ENCODE measurements at regions not wholly inside any gene's neighbourhood (a gene's known extent, or its start where the extent isn't known, plus 50 kb on each side); places are given as distances from the start of the nearest gene placed in this dataset.

DNA sequence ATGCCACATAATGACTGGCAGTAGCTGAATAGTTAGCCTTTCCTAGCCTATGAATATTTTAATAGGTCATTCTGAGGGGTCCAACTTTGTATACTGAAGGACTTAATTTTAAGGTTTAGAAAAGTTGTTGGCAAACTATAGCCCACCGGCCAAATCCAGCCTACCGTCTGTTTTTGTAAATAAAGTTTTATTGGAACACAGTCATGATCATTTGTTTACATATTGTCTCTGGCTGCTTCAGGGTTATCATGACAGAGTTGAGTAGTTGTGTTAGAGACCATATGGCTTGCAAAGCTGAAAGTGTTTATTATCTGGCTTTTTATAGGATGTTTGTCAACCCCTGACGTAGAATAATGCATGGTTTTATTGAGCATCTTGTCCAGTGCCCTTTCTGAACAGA is 73.4 kb downstream of the NTMT2 start:
- H3K27me3 ChIP-seq = no peaks in the 10 kb centered on the region
- no peak for TF ChIP-seq POLR2A (IDR thresholded peaks at IDR 0.05)
- no peak for TF ChIP-seq CTCF (IDR thresholded peaks at IDR 0.05)
- no peak overlapping the region for H3K4me3 ChIP-seq
- DNase-seq = no peak
- no peak overlapping the region for H3K27ac ChIP-seq
- H3K36me3 ChIP-seq = no peaks in the 10 kb centered on the region
- no peaks in the 10 kb centered on the region for H3K4me1 ChIP-seq
- H3K9me3 ChIP-seq = no peaks in the 10 kb centered on the region

GRCh38 chr1:170221031-170221430 is 75.3 kb downstream of the NTMT2 start:
- DNase-seq = no peak
- TF ChIP-seq CTCF (IDR thresholded peaks at IDR 0.05) (no peak), POLR2A (IDR thresholded peaks at IDR 0.05) (no peak)
- H3K36me3 ChIP-seq = no peaks in the 10 kb centered on the region
- H3K4me1 ChIP-seq = no peaks in the 10 kb centered on the region
- H3K9me3 ChIP-seq = no peaks in the 10 kb centered on the region
- H3K27ac ChIP-seq = no peak overlapping the region
- H3K4me3 ChIP-seq = no peak overlapping the region
- H3K27me3 ChIP-seq = no peaks in the 10 kb centered on the region

- no peak for TF ChIP-seq POLR2A (IDR thresholded peaks at IDR 0.05)
- no peak for TF ChIP-seq CTCF (IDR thresholded peaks at IDR 0.05)
- H3K27me3 ChIP-seq = no peaks in the 10 kb centered on the region
- H3K27ac ChIP-seq = no peak overlapping the region
- no peaks in the 10 kb centered on the region for H3K36me3 ChIP-seq
- no peaks in the 10 kb centered on the region for H3K4me1 ChIP-seq
- DNase-seq = no peak
- H3K4me3 ChIP-seq = no peak overlapping the region
- no peaks in the 10 kb centered on the region for H3K9me3 ChIP-seq
These were observed 75.7 kb downstream of the NTMT2 start for GRCh38 chr1:170221495-170221894.

DNA sequence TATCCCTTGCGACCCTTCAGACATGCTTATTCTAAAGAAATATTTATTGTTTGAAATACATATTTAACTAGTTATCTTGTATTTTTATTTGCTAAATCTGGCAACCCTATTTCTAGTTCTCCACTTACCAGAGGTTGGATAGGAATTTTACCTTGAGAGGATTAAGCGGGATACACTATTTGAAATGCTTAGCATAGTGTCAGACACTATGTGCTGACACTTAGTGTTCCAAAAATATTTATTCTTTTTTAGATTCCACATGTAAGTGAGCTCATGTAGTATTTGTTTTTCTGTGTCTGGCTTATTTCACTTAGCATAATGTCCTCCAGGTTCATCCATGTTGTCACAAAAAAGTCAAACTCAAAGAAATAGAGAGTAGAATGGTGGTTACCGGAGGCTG is 78.7 kb downstream of the NTMT2 start:
- Histone ChIP-seq H3K4me1 (no peaks in the 10 kb centered on the region), H3K9me3 (no peaks in the 10 kb centered on the region), H3K36me3 (no peaks in the 10 kb centered on the region), H3K4me3 (no peak overlapping the region), H3K27me3 (no peaks in the 10 kb centered on the region), H3K27ac (no peak overlapping the region)
- DNase-seq = no peak
- TF ChIP-seq CTCF (IDR thresholded peaks at IDR 0.05) (no peak), POLR2A (IDR thresholded peaks at IDR 0.05) (no peak)

DNA sequence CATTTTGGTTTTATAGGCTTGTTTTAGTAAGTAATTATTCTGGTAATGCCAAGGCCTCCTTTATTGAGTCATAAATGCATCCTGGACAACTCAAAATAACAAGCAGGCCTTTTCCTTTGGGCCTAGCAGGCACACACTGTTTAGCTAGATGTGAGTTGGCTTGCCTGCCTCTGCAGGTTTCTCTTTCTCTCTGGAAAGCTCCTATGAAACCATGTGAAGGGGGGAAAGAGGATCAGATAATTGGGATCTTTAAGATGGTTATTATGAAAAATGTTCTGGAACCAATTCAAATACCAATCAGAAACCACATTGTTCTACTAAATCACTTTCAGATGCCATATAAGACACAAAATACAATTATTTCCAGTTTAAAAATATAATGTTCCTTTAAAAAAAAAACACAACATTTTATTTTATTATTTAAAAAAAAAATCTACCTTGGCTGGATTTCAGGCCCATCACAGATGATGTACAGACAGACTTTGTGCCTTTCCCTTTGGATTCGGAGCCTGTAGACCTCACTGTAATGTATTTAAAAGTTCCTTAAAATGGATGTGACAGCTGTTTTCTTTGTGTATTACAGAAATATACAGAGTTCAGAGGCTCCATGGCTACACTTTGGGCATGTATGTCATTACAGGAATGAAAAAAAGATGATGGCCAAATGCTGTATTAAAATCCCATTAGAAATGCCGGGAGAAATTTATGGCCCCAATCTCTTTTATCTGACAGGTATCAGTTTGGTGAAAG is 80.2 kb downstream of the NTMT2 start:
- Histone ChIP-seq H3K4me3 (no peak overlapping the region), H3K4me1 (no peaks in the 10 kb centered on the region), H3K9me3 (no peaks in the 10 kb centered on the region), H3K27me3 (no peaks in the 10 kb centered on the region), H3K27ac (no peak overlapping the region), H3K36me3 (no peaks in the 10 kb centered on the region)
- no peak for DNase-seq
- TF ChIP-seq CTCF (IDR thresholded peaks at IDR 0.05) (no peak), POLR2A (IDR thresholded peaks at IDR 0.05) (no peak)

- TF ChIP-seq POLR2A (IDR thresholded peaks at IDR 0.05) = no peak
- TF ChIP-seq CTCF (IDR thresholded peaks at IDR 0.05) = no peak
- no peaks in the 10 kb centered on the region for H3K36me3 ChIP-seq
- H3K9me3 ChIP-seq = no peaks in the 10 kb centered on the region
- H3K27me3 ChIP-seq = no peaks in the 10 kb centered on the region
- H3K4me3 ChIP-seq = no peak overlapping the region
- no peak for DNase-seq
- no peaks in the 10 kb centered on the region for H3K4me1 ChIP-seq
- no peak overlapping the region for H3K27ac ChIP-seq
These were observed 81.0 kb downstream of the NTMT2 start for GRCh38 chr1:170226767-170227166.

All from Peyer's patch (tissue), 4 donors.